ENCODE measurements at regions not wholly inside any gene's neighbourhood (a gene's known extent, or its start where the extent isn't known, plus 50 kb on each side); places are given as distances from the start of the nearest gene placed in this dataset.

GRCh38 chr4:20403290-20403689, 151.6 kb downstream of the SLIT2 start:
- Histone ChIP-seq H2AFZ (ENCODE audit: low read length) (no peak overlapping the region), H3K9me2 (ENCODE audit: insufficient read depth, low read length) (no peaks in the 10 kb centered on the region), H3K27ac (ENCODE audit: low read depth, low read length, poor library complexity, severe bottlenecking) (no peak overlapping the region), H3K4me1 (ENCODE audit: insufficient read depth, low read length, poor library complexity, severe bottlenecking) (no peaks in the 10 kb centered on the region), H4K20me1 (ENCODE audit: insufficient read depth, low read length) (no peaks in the 10 kb centered on the region), H3K36me3 (ENCODE audit: insufficient read depth, low read length) (no peaks in the 10 kb centered on the region), H3K79me2 (ENCODE audit: insufficient read depth, low read depth, low read length) (no peaks in the 10 kb centered on the region), H3K9me3 (ENCODE audit: low read length) (no peaks in the 10 kb centered on the region), H3K4me3 (ENCODE audit: low read depth, low read length, poor library complexity, severe bottlenecking) (no peak overlapping the region), H3K4me2 (ENCODE audit: low read length) (no peak overlapping the region; the same call in 1 of the 2 replicates)
- intact Hi-C loops (cut with micrococcal nuclease; ENCODE audit: unreplicated experiment), result no loop called here
- BruUV-seq (replicated peaks), result no TSS peak
- no peak for TF ChIP-seq EZH2phosphoT487 (IDR thresholded peaks at IDR 0.05; ENCODE audit: borderline replicate concordance, low read depth, low read length)
- no peak for TF ChIP-seq CTCF (conservative IDR thresholded peaks at IDR 0.05; ENCODE audit: low read length)
- ChIA-PET CTCF (ENCODE audit: unreplicated experiment) (no interaction called here), POLR2A (interaction anchor here (1.2 to 1.9 kb wide), 2 partner anchors 8 to 13 kb away, joined by 5 to 8 read pairs; no protein-coding TSS in a partner anchor)
- DNase-seq (ENCODE audit: low spot score), result peak; percentile 17

- intact Hi-C loops (cut with micrococcal nuclease; ENCODE audit: unreplicated experiment), result no loop called here
- peak overlapping the region; percentile 16; the same call in 1 of the 2 replicates for H2AFZ ChIP-seq (ENCODE audit: low read length)
- no peaks in the 10 kb centered on the region for H3K4me1 ChIP-seq (ENCODE audit: insufficient read depth, low read length, poor library complexity, severe bottlenecking)
- no peak overlapping the region for H3K4me3 ChIP-seq (ENCODE audit: low read depth, low read length, poor library complexity, severe bottlenecking)
- H3K9me3 ChIP-seq (ENCODE audit: low read length), result no peaks in the 10 kb centered on the region
- H3K4me2 ChIP-seq (ENCODE audit: low read length), result peak overlapping the region; percentile 14; the same call in 1 of the 2 replicates
- H4K20me1 ChIP-seq (ENCODE audit: insufficient read depth, low read length), result no peaks in the 10 kb centered on the region
- ChIA-PET CTCF (ENCODE audit: unreplicated experiment) (no interaction called here), POLR2A (no interaction called here)
- H3K27ac ChIP-seq (ENCODE audit: low read depth, low read length, poor library complexity, severe bottlenecking), result no peak overlapping the region
- no peaks in the 10 kb centered on the region for H3K79me2 ChIP-seq (ENCODE audit: insufficient read depth, low read depth, low read length)
- TF ChIP-seq CTCF (conservative IDR thresholded peaks at IDR 0.05; ENCODE audit: low read length), result no peak
- TF ChIP-seq EZH2phosphoT487 (IDR thresholded peaks at IDR 0.05; ENCODE audit: borderline replicate concordance, low read depth, low read length), result no peak
- no TSS peak for BruUV-seq (replicated peaks)
- no peaks in the 10 kb centered on the region for H3K36me3 ChIP-seq (ENCODE audit: insufficient read depth, low read length)
- DNase-seq (ENCODE audit: low spot score), result no peak
- no peaks in the 10 kb centered on the region for H3K9me2 ChIP-seq (ENCODE audit: insufficient read depth, low read length)
Measured at GRCh38 chr4:20403846-20404245, 152.1 kb downstream of the SLIT2 start.

DNA sequence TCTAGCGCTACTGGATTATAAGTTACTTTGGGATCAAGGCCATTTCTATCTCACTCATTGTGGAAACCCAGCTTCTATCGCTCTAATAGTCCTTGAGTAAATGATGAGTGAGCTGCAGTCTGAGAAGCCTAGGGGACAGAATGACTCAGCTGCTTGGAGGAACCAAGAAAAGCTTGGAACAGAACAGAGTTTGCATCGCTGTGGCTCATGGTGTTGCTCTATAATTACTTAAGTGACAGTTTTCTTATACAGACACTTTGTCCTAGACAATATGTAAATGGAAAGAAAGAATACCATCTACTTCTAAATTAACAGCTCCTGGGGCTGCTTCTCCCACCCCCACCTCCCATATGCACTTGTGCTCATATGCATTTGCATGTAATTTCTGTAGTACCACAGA, 156.9 kb downstream of the SLIT2 start:
- DNase-seq (ENCODE audit: low spot score), result no peak
- no peak overlapping the region for H3K4me3 ChIP-seq (ENCODE audit: low read depth, low read length, poor library complexity, severe bottlenecking)
- intact Hi-C loops (cut with micrococcal nuclease; ENCODE audit: unreplicated experiment), result no loop called here
- CTCF ChIA-PET (ENCODE audit: unreplicated experiment), result no interaction called here
- no peak overlapping the region for H3K27ac ChIP-seq (ENCODE audit: low read depth, low read length, poor library complexity, severe bottlenecking)
- no TSS peak for BruUV-seq (replicated peaks)
- H3K79me2 ChIP-seq (ENCODE audit: insufficient read depth, low read depth, low read length), result no peaks in the 10 kb centered on the region
- no peaks in the 10 kb centered on the region for H4K20me1 ChIP-seq (ENCODE audit: insufficient read depth, low read length)
- POLR2A ChIA-PET, result interaction anchor here (0.6 to 1.7 kb wide), 2 partner anchors 8 to 1883 kb away, joined by 3 to 4 read pairs; no protein-coding TSS in a partner anchor
- 0 out of 2 replicates have a peak overlapping the region, but pooled peaks have one; percentile 36 for H2AFZ ChIP-seq (ENCODE audit: low read length)
- H3K9me3 ChIP-seq (ENCODE audit: low read length), result no peaks in the 10 kb centered on the region
- no peaks in the 10 kb centered on the region for H3K9me2 ChIP-seq (ENCODE audit: insufficient read depth, low read length)
- H3K4me1 ChIP-seq (ENCODE audit: insufficient read depth, low read length, poor library complexity, severe bottlenecking), result no peaks in the 10 kb centered on the region
- H3K36me3 ChIP-seq (ENCODE audit: insufficient read depth, low read length), result no peaks in the 10 kb centered on the region
- H3K4me2 ChIP-seq (ENCODE audit: low read length), result no peak overlapping the region
- TF ChIP-seq CTCF (conservative IDR thresholded peaks at IDR 0.05; ENCODE audit: low read length) (no peak), EZH2phosphoT487 (IDR thresholded peaks at IDR 0.05; ENCODE audit: borderline replicate concordance, low read depth, low read length) (no peak)

Data from OCI-LY7 (cell line).